Neural progenitor cell (in vitro differentiated cells): ENCODE measurements at regions not wholly inside any gene's neighbourhood (a gene's known extent, or its start where the extent isn't known, plus 50 kb on each side); places are given as distances from the start of the nearest gene placed in this dataset.

Experiments
- DNase-seq: peaks from one replicate; pipeline ENCODE4 v3.0.0-alpha.2; 2016; ENCODE audit warnings: low spot score
- H2AFZ ChIP-seq: fragments of 200-600 bp; sonication (generic); replicated peaks from 2 replicates; pipeline ENCODE4 v1.6.1; 2016; ENCODE audit warnings: antibody characterized with exemption
- H3F3A ChIP-seq: fragments of 200-600 bp; sonication (generic); 2 replicates; pipeline ENCODE4 v1.6.1; 2016; ENCODE audit warnings: antibody characterized with exemption, low read depth
- H3K27ac ChIP-seq: fragments of 200-600 bp; sonication (generic); 2 replicates; pipeline ENCODE4 v1.5.1; 2016; ENCODE audit warnings: mild to moderate bottlenecking
- H3K27me3 ChIP-seq: fragments of 200-600 bp; sonication (generic); 2 replicates; pipeline ENCODE4 v1.6.1; 2016; ENCODE audit warnings: mild to moderate bottlenecking, moderate library complexity
- H3K36me3 ChIP-seq: fragments of 200-600 bp; sonication (generic); 2 replicates; pipeline ENCODE4 v1.5.1; 2016
- H3K4me1 ChIP-seq: fragments of 200-600 bp; sonication (generic); 2 replicates; pipeline ENCODE4 v1.6.1; 2016; ENCODE audit warnings: mixed run types
- H3K4me2 ChIP-seq: fragments of 200-600 bp; sonication (generic); 2 replicates; pipeline ENCODE4 v1.6.1; 2016
- H3K4me3 ChIP-seq: fragments of 200-600 bp; sonication (generic); 2 replicates; pipeline ENCODE4 v1.5.1; 2016
- H3K79me2 ChIP-seq: fragments of 200-600 bp; sonication (generic); 2 replicates; pipeline ENCODE4 v1.6.1; 2016; ENCODE audit warnings: low read depth
- H3K9ac ChIP-seq: fragments of 200-600 bp; sonication (generic); 2 replicates; pipeline ENCODE4 v1.6.1; 2016
- H3K9me3 ChIP-seq: fragments of 200-600 bp; sonication (generic); 2 replicates; pipeline ENCODE4 v1.5.1; 2016; ENCODE audit warnings: low read depth
- H4K20me1 ChIP-seq: fragments of 200-600 bp; sonication (generic); 2 replicates; pipeline ENCODE4 v1.6.1; 2016; ENCODE audit warnings: low read depth
- H3K27ac Mint-ChIP-seq: 3 replicates; pipeline ENCODE4 v1.8.0; 2021; ENCODE audit warnings: mixed read lengths
- H3K27me3 Mint-ChIP-seq: 2 replicates; pipeline ENCODE4 v1.8.0; 2022; ENCODE audit warnings: low read depth, mild to moderate bottlenecking, inconsistent platforms, moderate library complexity, mixed read lengths; ENCODE audit not compliant: insufficient read depth
- H3K36me3 Mint-ChIP-seq: 3 replicates; pipeline ENCODE4 v1.8.0; 2021; ENCODE audit warnings: mixed read lengths
- H3K4me1 Mint-ChIP-seq: 3 replicates; pipeline ENCODE4 v1.8.0; 2021; ENCODE audit warnings: mixed read lengths
- H3K4me3 Mint-ChIP-seq: 3 replicates; pipeline ENCODE4 v1.8.0; 2021; ENCODE audit warnings: mild to moderate bottlenecking, moderate library complexity, mixed read lengths
- H3K9me3 Mint-ChIP-seq: 3 replicates; pipeline ENCODE4 v1.8.0; 2020; ENCODE audit warnings: mixed read lengths
- EZH2 ChIP-seq: fragments of 200-600 bp; sonication (generic); IDR thresholded peaks from 2 replicates; pipeline ENCODE4 v1.6.1; 2017; ENCODE audit warnings: antibody characterized with exemption, mild to moderate bottlenecking, moderate library complexity
- EZH2phosphoT487 ChIP-seq: fragments of 200-600 bp; sonication (generic); IDR thresholded peaks from 2 replicates; pipeline ENCODE4 v1.6.1; 2017; ENCODE audit warnings: antibody characterized with exemption
- TF ChIP-seq, protein P1 (sequence below): fragments of 200-600 bp; sonication (generic); IDR thresholded peaks from 2 replicates; pipeline ENCODE4 v1.5.1; 2017; ENCODE audit warnings: antibody characterized with exemption, mild to moderate bottlenecking

DNA sequence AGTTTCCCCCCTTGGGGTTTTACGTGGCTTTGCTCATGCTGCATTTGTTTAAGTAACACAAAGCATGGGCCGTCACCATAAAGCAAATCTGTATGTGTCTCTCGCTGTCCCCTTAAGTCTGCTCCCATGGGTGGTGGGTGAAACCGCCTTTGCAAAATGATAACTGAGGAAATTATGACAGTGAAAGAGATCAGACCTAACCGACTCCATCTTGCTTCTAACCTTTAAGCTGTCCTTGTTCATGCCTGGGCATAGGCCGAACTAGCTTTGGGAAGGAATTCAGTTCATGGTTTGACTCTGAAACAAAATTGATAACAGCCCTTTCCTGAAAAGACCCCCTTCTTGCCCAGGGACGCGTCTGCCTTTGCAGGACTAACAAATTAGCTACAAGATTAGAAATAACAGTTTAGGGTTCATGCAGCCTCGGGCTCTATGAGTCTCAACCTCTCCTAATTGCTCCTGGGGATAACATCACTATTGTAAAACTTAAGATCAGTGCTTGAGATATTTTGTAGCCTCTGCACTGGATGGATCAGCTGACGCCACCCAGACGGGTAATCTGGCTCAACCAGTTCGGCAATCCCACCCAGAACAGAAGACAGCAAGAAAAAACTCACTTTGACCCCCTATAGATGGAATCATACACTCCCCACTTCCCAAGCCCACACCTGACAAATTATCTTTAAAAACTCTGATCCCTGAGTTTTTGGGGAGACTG is 623.7 kb downstream of the TYW1 start:
- no peaks in the 10 kb centered on the region for H3K27me3 ChIP-seq
- no peaks in the 10 kb centered on the region for H3K36me3 ChIP-seq
- no peak overlapping the region for H3K27ac ChIP-seq
- H3K9ac ChIP-seq = no peak overlapping the region
- no peaks in the 10 kb centered on the region for H3K9me3 ChIP-seq
- H3K27ac Mint-ChIP-seq = no peak overlapping the region
- TF ChIP-seq, protein P1, sequence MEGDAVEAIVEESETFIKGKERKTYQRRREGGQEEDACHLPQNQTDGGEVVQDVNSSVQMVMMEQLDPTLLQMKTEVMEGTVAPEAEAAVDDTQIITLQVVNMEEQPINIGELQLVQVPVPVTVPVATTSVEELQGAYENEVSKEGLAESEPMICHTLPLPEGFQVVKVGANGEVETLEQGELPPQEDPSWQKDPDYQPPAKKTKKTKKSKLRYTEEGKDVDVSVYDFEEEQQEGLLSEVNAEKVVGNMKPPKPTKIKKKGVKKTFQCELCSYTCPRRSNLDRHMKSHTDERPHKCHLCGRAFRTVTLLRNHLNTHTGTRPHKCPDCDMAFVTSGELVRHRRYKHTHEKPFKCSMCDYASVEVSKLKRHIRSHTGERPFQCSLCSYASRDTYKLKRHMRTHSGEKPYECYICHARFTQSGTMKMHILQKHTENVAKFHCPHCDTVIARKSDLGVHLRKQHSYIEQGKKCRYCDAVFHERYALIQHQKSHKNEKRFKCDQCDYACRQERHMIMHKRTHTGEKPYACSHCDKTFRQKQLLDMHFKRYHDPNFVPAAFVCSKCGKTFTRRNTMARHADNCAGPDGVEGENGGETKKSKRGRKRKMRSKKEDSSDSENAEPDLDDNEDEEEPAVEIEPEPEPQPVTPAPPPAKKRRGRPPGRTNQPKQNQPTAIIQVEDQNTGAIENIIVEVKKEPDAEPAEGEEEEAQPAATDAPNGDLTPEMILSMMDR = no peak
- TF ChIP-seq EZH2phosphoT487 = no peak
- no peak for TF ChIP-seq EZH2
- no peaks in the 10 kb centered on the region for H4K20me1 ChIP-seq
- H3K4me1 Mint-ChIP-seq = peaks cover 6% of the 10 kb centered on the region
- no peak overlapping the region for H3K4me2 ChIP-seq
- no peaks in the 10 kb centered on the region for H3K36me3 Mint-ChIP-seq
- no peak for DNase-seq
- no peak overlapping the region for H3K4me3 Mint-ChIP-seq
- H3K4me3 ChIP-seq = no peak overlapping the region
- peaks cover 15% of the 10 kb centered on the region for H3K27me3 Mint-ChIP-seq
- peaks cover 4% of the 10 kb centered on the region for H3K4me1 ChIP-seq
- H3K9me3 Mint-ChIP-seq = no peaks in the 10 kb centered on the region
- no peak overlapping the region for H2AFZ ChIP-seq
- no peaks in the 10 kb centered on the region for H3K79me2 ChIP-seq
- H3F3A ChIP-seq = no peaks in the 10 kb centered on the region

DNA sequence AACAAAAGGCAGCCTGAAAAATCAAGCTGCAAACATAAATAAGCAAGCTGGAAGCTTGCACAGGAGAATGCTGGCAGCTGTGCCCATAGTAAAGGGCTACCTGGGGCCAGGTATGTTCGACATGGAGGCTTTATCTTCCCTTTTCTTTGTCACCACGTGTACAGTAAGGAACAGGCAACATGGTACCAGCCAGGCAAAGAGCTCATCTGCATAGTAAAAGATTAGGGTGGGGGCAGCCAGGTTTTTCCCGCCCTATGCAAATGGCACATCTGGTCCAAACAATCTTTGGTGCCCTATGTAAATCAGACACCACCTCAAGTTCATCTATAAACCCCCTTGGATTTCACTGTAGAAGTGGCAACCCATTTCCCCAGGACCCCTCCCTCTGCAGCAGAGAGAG is 625.1 kb downstream of the TYW1 start:
- H3F3A ChIP-seq = peaks cover under 1% of the 10 kb centered on the region
- H4K20me1 ChIP-seq = no peaks in the 10 kb centered on the region
- H3K4me3 ChIP-seq = no peak overlapping the region
- Mint-ChIP-seq H3K4me3 (no peak overlapping the region), H3K36me3 (no peaks in the 10 kb centered on the region), H3K27ac (no peak overlapping the region), H3K4me1 (peaks cover 7% of the 10 kb centered on the region), H3K9me3 (no peaks in the 10 kb centered on the region), H3K27me3 (peaks cover 17% of the 10 kb centered on the region)
- TF ChIP-seq, protein P1 = no peak
- TF ChIP-seq EZH2 (no peak), EZH2phosphoT487 (no peak)
- peaks cover 4% of the 10 kb centered on the region for H3K4me1 ChIP-seq
- H2AFZ ChIP-seq = no peak overlapping the region
- no peaks in the 10 kb centered on the region for H3K27me3 ChIP-seq
- H3K9ac ChIP-seq = no peak overlapping the region
- H3K4me2 ChIP-seq = no peak overlapping the region
- no peak for DNase-seq
- no peak overlapping the region for H3K27ac ChIP-seq
- H3K79me2 ChIP-seq = no peaks in the 10 kb centered on the region
- no peaks in the 10 kb centered on the region for H3K36me3 ChIP-seq
- H3K9me3 ChIP-seq = no peaks in the 10 kb centered on the region

DNA sequence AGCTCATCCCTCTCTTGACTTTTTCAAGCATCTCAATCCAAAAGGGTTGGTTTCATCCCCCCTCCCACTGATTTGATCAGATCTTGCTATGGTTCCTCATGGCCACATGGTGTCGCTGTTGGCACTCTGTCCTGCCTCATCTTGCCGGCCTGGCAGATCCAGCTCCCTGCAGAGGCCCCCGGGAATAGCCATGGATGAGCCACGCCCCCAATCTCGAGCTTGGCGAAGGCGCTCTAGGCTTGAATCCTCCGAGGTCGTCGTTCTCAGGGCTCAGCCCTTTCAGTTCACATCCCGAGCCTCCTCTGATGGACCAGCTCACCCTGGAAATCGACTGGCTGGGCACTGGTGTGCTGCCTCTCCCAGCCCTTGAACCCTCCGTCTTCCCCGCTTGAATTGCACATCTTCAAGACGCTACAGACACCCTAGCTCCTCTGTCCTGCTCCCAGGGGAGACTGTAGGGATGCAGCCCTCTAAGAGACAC is 628.7 kb downstream of the TYW1 start:
- TF ChIP-seq, protein P1 = peak; percentile 96
- TF ChIP-seq EZH2 = no peak
- H2AFZ ChIP-seq = peak overlapping the region; percentile 95
- Mint-ChIP-seq H3K27me3 (peaks cover 16% of the 10 kb centered on the region), H3K36me3 (no peaks in the 10 kb centered on the region), H3K4me1 (peaks cover 7% of the 10 kb centered on the region), H3K9me3 (peaks cover 4% of the 10 kb centered on the region), H3K27ac (no peak overlapping the region), H3K4me3 (peak overlapping the region; percentile 5)
- H4K20me1 ChIP-seq = no peaks in the 10 kb centered on the region
- no peak overlapping the region for H3K9ac ChIP-seq
- peak overlapping the region; percentile 34 for H3K4me3 ChIP-seq
- H3K9me3 ChIP-seq = no peaks in the 10 kb centered on the region
- no peaks in the 10 kb centered on the region for H3K27me3 ChIP-seq
- peak overlapping the region; percentile 75 for H3K4me2 ChIP-seq
- peak; percentile 95 for DNase-seq
- no peaks in the 10 kb centered on the region for H3K36me3 ChIP-seq
- no peaks in the 10 kb centered on the region for H3K79me2 ChIP-seq
- H3K27ac ChIP-seq = no peak overlapping the region
- H3F3A ChIP-seq = peaks cover 7% of the 10 kb centered on the region
- peaks cover 4% of the 10 kb centered on the region for H3K4me1 ChIP-seq
